GM19324 (cell line): ENCODE measurements at regions not wholly inside any gene's neighbourhood (a gene's known extent, or its start where the extent isn't known, plus 50 kb on each side); places are given as distances from the start of the nearest gene placed in this dataset.

ENCODE experiments used
- ATAC-seq: cut with Tn5 transposase; IDR thresholded peaks from one replicate; pipeline ENCODE4 v1.9.1; 2021; ENCODE audit warnings: mild to moderate bottlenecking, moderate library complexity; ENCODE audit not compliant: unreplicated experiment, low FRiP score

- ATAC-seq = no peak
Observed at GRCh38 chr5:103910786-103911185, 348.2 kb upstream of the NUDT12 start.

GRCh38 chr5:103910011-103910410 lies 347.4 kb upstream of the NUDT12 start:
- ATAC-seq = no peak

GRCh38 chr5:103909391-103909790 lies 346.8 kb upstream of the NUDT12 start:
- ATAC-seq = no peak

- no peak for ATAC-seq
Observed at GRCh38 chr5:103908336-103909080, 345.9 kb upstream of the NUDT12 start.

- no peak for ATAC-seq
Observed at GRCh38 chr5:103907001-103907400, 344.4 kb upstream of the NUDT12 start.

GRCh38 chr5:103904651-103905050 lies 342.1 kb upstream of the NUDT12 start:
- ATAC-seq = no peak

- no peak for ATAC-seq
Observed at GRCh38 chr5:103902893-103903292, 340.3 kb upstream of the NUDT12 start.

- no peak for ATAC-seq
Observed at GRCh38 chr5:103901885-103902284, 339.3 kb upstream of the NUDT12 start.

- no peak for ATAC-seq
Observed at GRCh38 chr5:103896593-103896992, 334.0 kb upstream of the NUDT12 start.

GRCh38 chr5:103895738-103896137 lies 333.1 kb upstream of the NUDT12 start:
- no peak for ATAC-seq

GRCh38 chr5:103894882-103895281 lies 332.3 kb upstream of the NUDT12 start:
- ATAC-seq = no peak

- no peak for ATAC-seq
Observed at GRCh38 chr5:103891151-103891550, 328.6 kb upstream of the NUDT12 start.

- ATAC-seq = no peak
Observed at GRCh38 chr5:103890313-103890712, 327.7 kb upstream of the NUDT12 start.

GRCh38 chr5:103889500-103890209 lies 327.1 kb upstream of the NUDT12 start:
- ATAC-seq = no peak

- ATAC-seq = no peak
Observed at GRCh38 chr5:103886826-103887225, 324.2 kb upstream of the NUDT12 start.

GRCh38 chr5:103883143-103883542 lies 320.6 kb upstream of the NUDT12 start:
- ATAC-seq = no peak

- no peak for ATAC-seq
Observed at GRCh38 chr5:103881560-103881959, 319.0 kb upstream of the NUDT12 start.

GRCh38 chr5:103867857-103868598 lies 305.4 kb upstream of the NUDT12 start:
- no peak for ATAC-seq

- no peak for ATAC-seq
Observed at GRCh38 chr5:103866169-103866568, 303.6 kb upstream of the NUDT12 start.

GRCh38 chr5:103862398-103862797 lies 299.8 kb upstream of the NUDT12 start:
- ATAC-seq = no peak

GRCh38 chr5:103860327-103860726 lies 297.7 kb upstream of the NUDT12 start:
- no peak for ATAC-seq
